Mammary epithelial cell (primary cell): ENCODE measurements at regions not wholly inside any gene's neighbourhood (a gene's known extent, or its start where the extent isn't known, plus 50 kb on each side); places are given as distances from the start of the nearest gene placed in this dataset.

Source experiments
- EZH2 ChIP-seq: IDR thresholded peaks from 2 replicates; pipeline ENCODE4 v1.6.1; 2012; ENCODE audit warnings: low read length, inconsistent platforms, borderline replicate concordance
- TF ChIP-seq, protein P1 (sequence below), 2 donors: IDR thresholded peaks in 1 of 2; conservative IDR thresholded peaks in 1 of 2; 2 replicates each; pipeline ENCODE4 v1.5.1; 2011 to 2012; ENCODE audit warnings: inconsistent platforms in 2 of 2, low read length in 2 of 2, mild to moderate bottlenecking in 2 of 2, control low read depth in 1 of 2, low read depth in 1 of 2; ENCODE audit not compliant: insufficient read depth in 1 of 2; ENCODE audit errors: extremely low read depth in 1 of 2

- TF ChIP-seq, protein P1, sequence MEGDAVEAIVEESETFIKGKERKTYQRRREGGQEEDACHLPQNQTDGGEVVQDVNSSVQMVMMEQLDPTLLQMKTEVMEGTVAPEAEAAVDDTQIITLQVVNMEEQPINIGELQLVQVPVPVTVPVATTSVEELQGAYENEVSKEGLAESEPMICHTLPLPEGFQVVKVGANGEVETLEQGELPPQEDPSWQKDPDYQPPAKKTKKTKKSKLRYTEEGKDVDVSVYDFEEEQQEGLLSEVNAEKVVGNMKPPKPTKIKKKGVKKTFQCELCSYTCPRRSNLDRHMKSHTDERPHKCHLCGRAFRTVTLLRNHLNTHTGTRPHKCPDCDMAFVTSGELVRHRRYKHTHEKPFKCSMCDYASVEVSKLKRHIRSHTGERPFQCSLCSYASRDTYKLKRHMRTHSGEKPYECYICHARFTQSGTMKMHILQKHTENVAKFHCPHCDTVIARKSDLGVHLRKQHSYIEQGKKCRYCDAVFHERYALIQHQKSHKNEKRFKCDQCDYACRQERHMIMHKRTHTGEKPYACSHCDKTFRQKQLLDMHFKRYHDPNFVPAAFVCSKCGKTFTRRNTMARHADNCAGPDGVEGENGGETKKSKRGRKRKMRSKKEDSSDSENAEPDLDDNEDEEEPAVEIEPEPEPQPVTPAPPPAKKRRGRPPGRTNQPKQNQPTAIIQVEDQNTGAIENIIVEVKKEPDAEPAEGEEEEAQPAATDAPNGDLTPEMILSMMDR (conservative IDR thresholded peaks at IDR 0.05 in 1 of 2, IDR thresholded peaks at IDR 0.05 in 1 of 2; ENCODE audit: extremely low read depth in 1 of 2, insufficient read depth in 1 of 2, low read depth in 1 of 2, low read length in 2 of 2), result no peak
- TF ChIP-seq EZH2, result no peak
Measured at GRCh38 chr2:51789918-51790317, 758.0 kb upstream of the NRXN1 start.
